T47D (cell line): ENCODE measurements at regions not wholly inside any gene's neighbourhood (a gene's known extent, or its start where the extent isn't known, plus 50 kb on each side); places are given as distances from the start of the nearest gene placed in this dataset.

Experiments
- DNase-seq, 2 experiments: peaks; one replicate each; pipeline versions ENCODE4 v3.0.0 to v3.0.0-alpha.2; 2011 to 2012; ENCODE audit warnings: low read depth in 1 of 2, low spot score in 1 of 2
- JUND ChIP-seq: IDR thresholded peaks from 2 replicates; pipeline ENCODE4 v1.6.1; 2012; ENCODE audit warnings: low read depth
- in situ Hi-C: cut with HindIII; loops from 2 replicates; pipeline ENCODE4 v1.10.0; 2016; ENCODE audit warnings: low sequenced_read_pairs, low pct_unique_long_range_greater_than_20kb

GRCh38 chr12:4849115-4849541, 60.6 kb upstream of the KCNA1 start:
- TF ChIP-seq JUND: no peak
- peak in 1 of 2 experiments; percentile 9 for DNase-seq
- in situ Hi-C loops: no loop called here

GRCh38 chr12:4849795-4850345, 59.8 kb upstream of the KCNA1 start:
- DNase-seq: no peak
- in situ Hi-C loops: no loop called here
- TF ChIP-seq JUND: no peak

- no peak for DNase-seq
- no peak for TF ChIP-seq JUND
- in situ Hi-C loops: no loop called here
Observed at GRCh38 chr12:4850857-4851380, 58.8 kb upstream of the KCNA1 start.

GRCh38 chr12:4852308-4852707, 57.4 kb upstream of the KCNA1 start:
- DNase-seq: no peak
- in situ Hi-C loops: no loop called here
- TF ChIP-seq JUND: no peak

GRCh38 chr12:4852911-4853310, 56.8 kb upstream of the KCNA1 start:
- in situ Hi-C loops: no loop called here
- no peak for DNase-seq
- TF ChIP-seq JUND: no peak

GRCh38 chr12:4855121-4855924, 54.4 kb upstream of the KCNA1 start:
- no peak for TF ChIP-seq JUND
- in situ Hi-C loops: no loop called here
- DNase-seq: peak; percentile 9 to 72

GRCh38 chr12:4856596-4856995, 53.1 kb upstream of the KCNA1 start:
- TF ChIP-seq JUND: no peak
- in situ Hi-C loops: no loop called here
- no peak for DNase-seq

GRCh38 chr12:4857472-4858291, 52.0 kb upstream of the KCNA1 start:
- in situ Hi-C loops: no loop called here
- no peak for TF ChIP-seq JUND
- DNase-seq: peak; percentile 4 to 54

- peak; percentile 3 to 55 for DNase-seq
- in situ Hi-C loops: no loop called here
- TF ChIP-seq JUND: no peak
Observed at GRCh38 chr12:4858386-4858785, 51.3 kb upstream of the KCNA1 start.

GRCh38 chr12:4859478-4860210, 50.1 kb upstream of the KCNA1 start:
- in situ Hi-C loops: no loop called here
- DNase-seq: no peak
- TF ChIP-seq JUND: no peak
